ENCODE measurements at regions not wholly inside any gene's neighbourhood (a gene's known extent, or its start where the extent isn't known, plus 50 kb on each side); places are given as distances from the start of the nearest gene placed in this dataset.
A peak's percentile ranks its signal among the peaks of the same experiment; 100 is the strongest.

DNA sequence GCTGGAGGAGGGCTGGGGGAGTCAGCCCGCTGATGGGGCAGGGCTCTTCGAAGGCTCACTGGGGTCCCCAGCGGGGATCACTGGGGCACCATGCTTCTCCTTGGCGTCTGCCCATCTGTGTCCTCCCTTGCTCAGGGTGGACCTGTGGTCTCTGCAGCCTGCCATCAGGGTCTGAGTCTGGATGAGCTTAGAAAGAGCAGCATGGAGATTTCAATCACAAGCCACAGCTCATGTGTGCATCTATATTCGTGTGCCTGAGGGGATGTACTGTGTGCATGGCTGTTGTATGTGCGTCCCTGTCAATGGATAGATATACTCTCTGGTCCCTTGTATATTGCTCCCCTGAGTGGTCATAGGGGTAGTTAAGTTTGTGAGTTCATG is 126.6 kb upstream of the SDK2 start:
- Histone ChIP-seq H3K4me1 (peaks cover 13 to 15% of the 10 kb centered on the region in 2 donors), H3K4me3 (no peak overlapping the region), H3K9me3 (no peaks in the 10 kb centered on the region), H3K27ac (no peak overlapping the region), H3K27me3 (no peaks in the 10 kb centered on the region), H3K36me3 (no peaks in the 10 kb centered on the region)
- intact Hi-C loops (cut with DNase I): no loop called here
- no peak for DNase-seq
- no peak for ATAC-seq
- no peak for TF ChIP-seq CTCF (IDR thresholded peaks at IDR 0.05)

- peaks cover 13 to 15% of the 10 kb centered on the region in 2 donors for H3K4me1 ChIP-seq
Measured at GRCh38 chr17:73772107-73772705, 128.0 kb upstream of the SDK2 start.

GRCh38 chr17:73773702-73774101 is 129.5 kb upstream of the SDK2 start:
- intact Hi-C loops (cut with DNase I): no loop called here
- no peaks in the 10 kb centered on the region for H3K36me3 ChIP-seq

More at GRCh38 chr17:73772107-73772705, 128.0 kb upstream of the SDK2 start:
- H3K27me3 ChIP-seq: no peaks in the 10 kb centered on the region
- H3K4me3 ChIP-seq: no peak overlapping the region
- intact Hi-C loops (cut with DNase I): no loop called here
- TF ChIP-seq CTCF (IDR thresholded peaks at IDR 0.05): no peak
- DNase-seq (no peak), ATAC-seq (no peak)
- H3K27ac ChIP-seq: no peak overlapping the region
- no peaks in the 10 kb centered on the region for H3K36me3 ChIP-seq
- H3K9me3 ChIP-seq: no peaks in the 10 kb centered on the region

DNA sequence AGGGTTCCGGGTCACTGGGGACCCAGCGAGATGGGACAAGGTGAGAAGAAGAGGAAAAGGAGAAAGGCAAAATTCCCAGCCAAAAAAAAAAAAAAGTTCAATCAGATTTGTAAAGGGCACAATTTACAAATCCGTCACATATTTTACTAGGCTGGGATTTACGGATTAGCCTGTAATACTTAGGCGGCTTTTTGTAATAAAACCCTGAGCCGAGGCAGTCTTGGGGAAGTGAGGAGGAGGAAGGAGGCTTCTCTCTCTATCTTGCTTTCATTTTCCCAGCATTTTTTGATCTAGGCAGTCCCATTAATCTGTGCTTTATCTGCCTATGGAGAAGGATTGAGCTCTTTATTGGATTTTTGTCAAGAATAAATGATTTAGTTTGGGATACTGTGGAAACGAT is 130.6 kb upstream of the SDK2 start:
- DNase-seq: no peak
- H3K36me3 ChIP-seq: no peaks in the 10 kb centered on the region
- ATAC-seq: no peak
- H3K4me3 ChIP-seq: no peak overlapping the region
- no peak overlapping the region for H3K27ac ChIP-seq
- intact Hi-C loops (cut with DNase I): no loop called here
- no peak for TF ChIP-seq CTCF (IDR thresholded peaks at IDR 0.05)
- no peaks in the 10 kb centered on the region for H3K27me3 ChIP-seq
- no peaks in the 10 kb centered on the region for H3K9me3 ChIP-seq
- H3K4me1 ChIP-seq: peaks cover 13 to 15% of the 10 kb centered on the region in 2 donors

More at GRCh38 chr17:73773702-73774101, 129.5 kb upstream of the SDK2 start:
- no peak for TF ChIP-seq CTCF (IDR thresholded peaks at IDR 0.05)
- Histone ChIP-seq H3K4me1 (peaks cover 13 to 15% of the 10 kb centered on the region in 2 donors), H3K27ac (no peak overlapping the region), H3K27me3 (no peaks in the 10 kb centered on the region), H3K4me3 (no peak overlapping the region), H3K9me3 (no peaks in the 10 kb centered on the region)
- ATAC-seq: no peak
- DNase-seq: no peak

GRCh38 chr17:73776351-73777130 is 132.3 kb upstream of the SDK2 start:
- Histone ChIP-seq H3K4me1 (peaks cover 0 to 1% of the 10 kb centered on the region in 2 donors), H3K27me3 (no peaks in the 10 kb centered on the region), H3K4me3 (no peak overlapping the region), H3K27ac (peak overlapping the region; percentile 21 to 66), H3K36me3 (no peaks in the 10 kb centered on the region), H3K9me3 (no peaks in the 10 kb centered on the region)
- peak in 1 of 4 donors; percentile 77 for DNase-seq
- ATAC-seq: peak; percentile 28
- intact Hi-C loops (cut with DNase I): no loop called here
- no peak for TF ChIP-seq CTCF (IDR thresholded peaks at IDR 0.05)

Measured in left lung (tissue), 4 donors.